Tibial nerve (tissue), 4 donors: ENCODE measurements at regions not wholly inside any gene's neighbourhood (a gene's known extent, or its start where the extent isn't known, plus 50 kb on each side); places are given as distances from the start of the nearest gene placed in this dataset.

Experiments used
- DNase-seq, 2 donors: peaks; one replicate each; pipeline ENCODE4 v3.0.0-alpha.2; 2019; ENCODE audit warnings: low spot score in 2 of 2
- H3K27ac ChIP-seq, 4 donors: fragments of 200-600 bp; sonication (generic) in 3 of 4; one replicate each; pipeline ENCODE4 v1.5.1; 2017 to 2019; ENCODE audit warnings: mild to moderate bottlenecking in 1 of 4
- H3K27me3 ChIP-seq, 2 donors: fragments of 200-600 bp; sonication (generic) in 1 of 2; one replicate each; pipeline versions ENCODE4 v1.5.1 to v1.6.0; 2017 to 2019
- H3K36me3 ChIP-seq, 3 donors: fragments of 200-600 bp; sonication (generic); one replicate each; pipeline ENCODE4 v1.5.1; 2018 to 2019
- H3K4me1 ChIP-seq, 4 donors: fragments of 200-600 bp; sonication (generic) in 3 of 4; one replicate each; pipeline ENCODE4 v1.5.1; 2017 to 2019
- H3K4me3 ChIP-seq, 4 donors: fragments of 200-600 bp; sonication (generic) in 3 of 4; one replicate each; pipeline ENCODE4 v1.5.1; 2017 to 2019; ENCODE audit warnings: mild to moderate bottlenecking in 1 of 4, moderate library complexity in 1 of 4
- H3K9me3 ChIP-seq, 4 donors: fragments of 200-600 bp; sonication (generic) in 3 of 4; one replicate each; pipeline ENCODE4 v1.5.1; 2017 to 2019
- CTCF ChIP-seq, 5 experiments: fragments of 200-600 bp in 3 of 5; fragments of 450-650 bp in 2 of 5; sonication (generic) in 3 of 5; IDR thresholded peaks; one replicate each; pipeline ENCODE4 v1.5.1; 2016 to 2019; ENCODE audit warnings: antibody characterized with exemption in 5 of 5, mild to moderate bottlenecking in 3 of 5, moderate library complexity in 2 of 5
- EP300 ChIP-seq, 2 donors: sonication (generic); formaldehyde crosslinking; IDR thresholded peaks; one replicate each; pipeline ENCODE4 v1.6.1; 2017; ENCODE audit warnings: antibody characterized with exemption in 2 of 2, mild to moderate bottlenecking in 1 of 2
- POLR2A ChIP-seq, 2 donors: fragments of 450-650 bp; IDR thresholded peaks; one replicate each; pipeline ENCODE4 v1.6.1; 2017; ENCODE audit warnings: antibody characterized with exemption in 2 of 2, mild to moderate bottlenecking in 2 of 2, moderate library complexity in 2 of 2
- WGBS, 2 donors: methylation state at CpG; one replicate each; pipeline ENCODE4 v1.1.5; 2018; 5-methylcytosine and 5-hydroxymethylcytosine counted together

DNA sequence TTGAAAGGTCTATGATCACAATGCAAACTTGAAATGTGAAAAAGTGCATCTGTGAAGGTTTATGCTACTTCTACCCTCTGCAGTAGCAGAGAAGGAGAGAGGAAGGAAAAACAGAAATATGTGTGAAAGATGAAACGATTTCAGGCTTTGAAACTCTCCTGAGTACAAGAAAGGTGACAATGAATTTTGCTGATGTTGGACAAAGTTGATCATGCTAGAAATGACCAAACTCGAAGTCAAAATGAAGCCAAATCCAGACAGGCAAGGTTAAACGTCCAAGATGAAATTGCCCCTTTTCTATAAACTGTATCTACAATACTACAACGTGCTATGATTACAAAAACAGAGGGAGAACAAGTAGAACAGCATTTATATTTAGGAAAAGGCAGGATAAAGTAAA is 67.0 kb upstream of the C7orf33 start:
- no peak overlapping the region for H3K4me3 ChIP-seq
- H3K9me3 ChIP-seq = no peaks in the 10 kb centered on the region
- no peaks in the 10 kb centered on the region for H3K36me3 ChIP-seq
- WGBS, 2 donors = 56 to 65% methylated on average over 4 of the region's 4 CpGs
- TF ChIP-seq POLR2A (IDR thresholded peaks at IDR 0.05) (no peak), EP300 (IDR thresholded peaks at IDR 0.05) (no peak), CTCF (IDR thresholded peaks at IDR 0.05) (no peak)
- DNase-seq = no peak
- no peak overlapping the region for H3K27ac ChIP-seq
- H3K4me1 ChIP-seq = peaks cover 0 to 6% (median 0%) of the 10 kb centered on the region in 4 donors
- no peaks in the 10 kb centered on the region for H3K27me3 ChIP-seq

DNA sequence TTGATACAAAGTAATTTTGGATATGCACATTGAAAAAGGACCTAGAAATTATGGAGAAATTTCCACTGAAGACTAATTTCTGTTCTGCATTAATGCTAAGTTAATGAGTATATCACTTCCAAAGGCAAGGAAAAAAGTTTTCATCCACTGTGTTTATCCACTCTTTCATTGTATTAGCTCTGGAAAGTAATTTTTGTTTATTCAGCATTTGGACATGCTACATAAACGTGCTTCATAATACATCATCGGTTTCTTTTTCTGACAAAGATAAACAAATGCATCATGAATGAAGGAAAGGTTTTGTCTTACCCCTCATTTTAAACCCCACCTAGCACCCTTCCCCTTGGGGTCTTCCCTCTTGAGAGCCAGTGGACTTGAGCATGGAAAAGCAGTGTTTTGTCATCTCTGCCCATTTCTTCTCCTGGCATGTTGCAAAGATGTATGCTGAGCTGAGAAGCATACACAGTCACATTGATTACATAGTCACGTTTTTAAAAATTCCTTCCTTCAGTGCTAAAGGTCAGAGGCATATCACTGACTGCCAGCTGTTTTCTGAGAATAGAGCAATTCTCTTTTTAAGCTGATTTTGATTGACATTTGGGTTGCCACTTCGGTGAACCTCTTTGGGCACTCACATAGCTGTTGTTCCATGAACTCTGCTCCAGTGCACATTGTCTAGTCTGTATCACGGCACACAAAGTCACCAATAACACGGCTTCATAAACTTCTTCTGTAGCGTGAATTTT is 65.9 kb upstream of the C7orf33 start:
- Histone ChIP-seq H3K36me3 (no peaks in the 10 kb centered on the region), H3K4me1 (peaks cover 0 to 6% (median 0%) of the 10 kb centered on the region in 4 donors), H3K27me3 (no peaks in the 10 kb centered on the region), H3K9me3 (no peaks in the 10 kb centered on the region), H3K27ac (no peak overlapping the region), H3K4me3 (no peak overlapping the region)
- TF ChIP-seq CTCF (IDR thresholded peaks at IDR 0.05) (no peak), EP300 (IDR thresholded peaks at IDR 0.05) (no peak), POLR2A (IDR thresholded peaks at IDR 0.05) (no peak)
- no peak for DNase-seq
- 37 to 39% methylated on average over 7 of the region's 7 CpGs for WGBS, 2 donors

- Histone ChIP-seq H3K9me3 (no peaks in the 10 kb centered on the region), H3K27me3 (no peaks in the 10 kb centered on the region), H3K4me3 (no peak overlapping the region), H3K4me1 (peaks cover 0 to 6% (median 0%) of the 10 kb centered on the region in 4 donors), H3K36me3 (no peaks in the 10 kb centered on the region), H3K27ac (no peak overlapping the region)
- TF ChIP-seq POLR2A (IDR thresholded peaks at IDR 0.05) = no peak
- TF ChIP-seq CTCF (IDR thresholded peaks at IDR 0.05) = peak in 4 of 5 experiments; percentile 22 to 52 (median 30)
- no peak for TF ChIP-seq EP300 (IDR thresholded peaks at IDR 0.05)
- 54 to 55% methylated on average over 6 of the region's 6 CpGs for WGBS, 2 donors
- peak; percentile 27 to 66 for DNase-seq
Measured at GRCh38 chr7:148527717-148528168, 62.8 kb upstream of the C7orf33 start.

DNA sequence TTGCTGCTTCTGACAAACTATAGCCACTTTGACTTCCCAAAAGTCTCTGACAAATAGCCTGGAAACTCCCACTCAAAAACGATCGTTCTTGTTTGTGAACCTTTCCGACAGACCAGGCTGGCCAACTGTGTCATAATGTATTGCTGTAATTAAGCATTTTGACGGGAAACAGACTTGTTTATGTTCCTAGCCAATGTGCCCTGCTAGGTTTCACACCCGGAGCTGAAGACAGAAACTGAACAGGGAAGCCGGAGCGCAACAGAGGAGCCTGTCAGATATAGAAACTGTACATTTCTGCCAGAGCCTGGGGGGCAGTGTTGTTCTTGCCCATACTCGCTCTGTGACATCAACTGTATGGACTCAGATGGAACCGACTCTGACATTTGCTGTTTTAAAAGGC is 55.3 kb upstream of the C7orf33 start:
- Histone ChIP-seq H3K27me3 (no peaks in the 10 kb centered on the region), H3K36me3 (no peaks in the 10 kb centered on the region), H3K9me3 (no peaks in the 10 kb centered on the region), H3K4me3 (no peak overlapping the region), H3K4me1 (peaks cover 0 to 2% (median 0%) of the 10 kb centered on the region in 4 donors), H3K27ac (no peak overlapping the region)
- no peak for DNase-seq
- no peak for TF ChIP-seq POLR2A (IDR thresholded peaks at IDR 0.05)
- TF ChIP-seq CTCF (IDR thresholded peaks at IDR 0.05) = no peak
- TF ChIP-seq EP300 (IDR thresholded peaks at IDR 0.05) = no peak
- WGBS, 2 donors = 16 to 53% methylated on average over 9 of the region's 9 CpGs

GRCh38 chr7:148537435-148537834 is 53.1 kb upstream of the C7orf33 start:
- H3K4me1 ChIP-seq = peaks cover 0 to 8% (median 0%) of the 10 kb centered on the region in 4 donors

More at GRCh38 chr7:148537435-148537834, 53.1 kb upstream of the C7orf33 start:
- H3K36me3 ChIP-seq = no peaks in the 10 kb centered on the region
- no peaks in the 10 kb centered on the region for H3K9me3 ChIP-seq
- TF ChIP-seq EP300 (IDR thresholded peaks at IDR 0.05) (no peak), CTCF (IDR thresholded peaks at IDR 0.05) (no peak), POLR2A (IDR thresholded peaks at IDR 0.05) (no peak)
- H3K27me3 ChIP-seq = no peaks in the 10 kb centered on the region
- 77 to 82% methylated on average over 6 of the region's 6 CpGs for WGBS, 2 donors
- DNase-seq = no peak
- no peak overlapping the region for H3K4me3 ChIP-seq
- no peak overlapping the region for H3K27ac ChIP-seq
